Posterior cingulate gyrus (tissue), 11 donors: ENCODE measurements at regions not wholly inside any gene's neighbourhood (a gene's known extent, or its start where the extent isn't known, plus 50 kb on each side); places are given as distances from the start of the nearest gene placed in this dataset.
A peak's percentile ranks its signal among the peaks of the same experiment; 100 is the strongest.

Experiments
- DNase-seq, 10 donors: peaks; one replicate each; pipeline versions ENCODE4 v3.0.0 to v3.0.0-alpha.2; 2020 to 2021; ENCODE audit warnings: mixed read lengths in 3 of 10
- intact Hi-C: fragments of 100-400 bp; cut with DNase I; formaldehyde crosslinking; loops from one replicate; pipeline ENCODE4 v1.15.1; 2023

DNA sequence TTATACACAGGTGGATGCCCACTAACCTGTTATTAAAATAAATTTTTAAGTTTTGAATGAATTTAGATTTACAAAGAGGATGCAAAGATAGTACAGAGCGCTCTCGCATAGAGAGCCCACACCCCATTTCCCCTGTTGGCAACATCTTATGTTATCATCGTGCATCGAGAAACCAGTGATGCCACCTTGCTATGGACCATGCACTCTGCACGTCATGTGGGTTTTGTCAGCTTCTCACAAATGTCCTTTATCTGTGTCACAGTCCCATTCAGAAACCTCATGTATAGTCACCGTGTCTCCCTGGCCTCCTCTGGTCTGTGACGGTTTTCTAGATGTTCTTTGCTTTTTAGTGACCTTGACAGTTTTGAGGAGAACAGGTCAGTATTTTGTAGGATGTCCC, 60.0 kb downstream of the ING1 start:
- intact Hi-C loops: no loop called here
- DNase-seq: no peak

DNA sequence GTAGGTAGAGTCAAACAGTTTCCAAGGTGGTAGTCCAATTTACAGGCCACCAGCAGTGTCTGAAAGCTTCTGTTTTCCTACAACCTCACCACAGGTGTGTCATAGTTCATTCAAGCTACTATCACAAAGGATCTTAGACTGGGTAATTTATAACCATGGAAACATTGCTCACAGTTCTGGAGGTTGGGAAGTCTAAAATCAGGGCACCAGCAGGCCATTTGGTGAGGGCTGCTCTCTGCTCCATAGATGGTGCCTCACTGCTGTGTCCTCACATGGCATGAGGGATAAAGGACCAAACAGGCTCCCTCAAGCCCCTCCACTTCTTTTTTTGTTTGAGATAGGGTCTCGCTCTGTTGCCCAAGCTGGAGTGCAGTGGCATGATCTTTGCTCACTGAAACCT, 60.6 kb downstream of the ING1 start:
- intact Hi-C loops: no loop called here
- no peak for DNase-seq

GRCh38 chr13:110774490-110774889, 61.0 kb downstream of the ING1 start:
- DNase-seq: no peak
- intact Hi-C loops: no loop called here

GRCh38 chr13:110775576-110775975, 62.1 kb downstream of the ING1 start:
- DNase-seq: no peak
- intact Hi-C loops: no loop called here

GRCh38 chr13:110777251-110777820, 63.8 kb downstream of the ING1 start:
- DNase-seq: no peak
- intact Hi-C loops: no loop called here

DNA sequence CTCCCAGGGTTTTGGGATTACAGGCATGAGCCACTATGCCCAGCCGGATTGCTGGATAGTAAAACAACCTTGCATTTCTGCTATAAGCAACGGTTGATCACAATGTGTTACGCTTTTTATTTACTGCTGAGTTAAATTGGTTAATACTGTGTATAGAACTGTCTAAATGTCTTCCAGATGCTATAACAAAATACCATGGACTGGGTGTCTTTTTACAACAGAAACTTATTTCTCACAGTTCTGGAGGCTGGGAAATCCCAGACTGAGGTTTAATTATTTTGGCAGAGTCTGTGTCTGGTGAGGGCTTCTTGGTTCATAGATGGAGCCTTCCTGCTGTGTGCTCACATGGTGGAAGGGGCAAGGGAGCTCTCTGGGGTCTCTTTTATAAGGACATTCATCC, 65.5 kb downstream of the ING1 start:
- DNase-seq: no peak
- intact Hi-C loops: no loop called here

DNA sequence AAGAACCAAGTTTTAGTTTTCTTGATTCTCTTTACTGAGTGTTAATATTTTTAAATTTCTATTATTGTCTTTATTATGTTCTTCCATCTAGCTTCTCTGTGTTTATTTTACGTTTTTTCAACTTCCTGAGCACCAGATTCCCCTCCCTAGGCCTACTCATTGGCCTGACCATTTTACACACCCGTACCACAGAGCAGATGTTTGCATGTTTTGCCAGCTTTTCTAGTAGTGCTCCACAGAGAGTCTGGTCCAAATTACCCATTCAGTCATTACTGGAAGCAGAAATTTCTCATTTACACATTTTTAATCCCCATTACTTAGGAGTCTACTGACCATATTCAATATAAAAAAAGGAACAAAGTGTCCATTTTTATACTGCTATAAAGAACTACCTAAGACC, 66.9 kb downstream of the ING1 start:
- intact Hi-C loops: no loop called here
- no peak for DNase-seq

DNA sequence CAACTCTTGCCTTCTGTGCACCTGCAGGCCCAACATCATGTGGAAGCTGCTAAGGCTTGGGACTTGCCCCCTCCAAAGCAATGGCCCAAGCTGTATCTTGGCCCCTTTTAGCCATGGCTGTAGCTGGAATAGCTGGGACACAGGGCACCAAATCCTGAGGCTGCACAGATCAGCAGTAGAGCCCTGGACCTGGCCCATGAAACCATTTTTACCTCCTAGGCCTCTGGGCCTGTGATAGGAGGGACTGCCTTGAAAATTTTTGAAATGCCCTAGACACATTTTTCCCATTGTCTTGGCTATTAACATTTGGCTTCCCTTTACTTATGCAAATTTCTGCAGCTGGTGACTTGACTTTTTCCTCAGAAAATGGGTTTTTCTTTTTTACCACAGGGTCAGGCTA, 68.7 kb downstream of the ING1 start:
- intact Hi-C loops: no loop called here

DNA sequence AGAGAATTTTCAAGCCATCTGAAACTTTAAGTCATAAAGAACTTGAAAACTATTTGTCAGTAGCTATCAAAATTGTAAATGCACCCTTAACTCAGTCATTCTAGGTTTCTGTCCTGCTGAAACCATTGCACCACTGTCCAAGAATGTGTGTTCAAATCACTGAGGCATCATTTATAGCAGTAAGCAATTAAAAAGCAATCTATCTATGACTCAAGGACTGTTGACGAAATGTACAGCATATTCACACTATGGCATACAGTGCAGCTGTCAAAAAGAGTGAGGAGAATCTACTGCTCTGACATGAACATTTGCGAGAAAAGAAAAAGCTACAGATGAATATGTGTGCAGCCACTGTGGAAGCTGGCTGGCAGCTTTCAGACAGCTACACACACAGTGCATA, 71.2 kb downstream of the ING1 start:
- intact Hi-C loops: no loop called here
- DNase-seq: no peak

More for the DNA sequence above, 68.7 kb downstream of the ING1 start:
- no peak for DNase-seq

- intact Hi-C loops: no loop called here
Measured at GRCh38 chr13:110788778-110789177, 75.3 kb downstream of the ING1 start.

GRCh38 chr13:110789871-110790270, 76.4 kb downstream of the ING1 start:
- intact Hi-C loops: no loop called here

More at GRCh38 chr13:110788778-110789177, 75.3 kb downstream of the ING1 start:
- DNase-seq: no peak

DNA sequence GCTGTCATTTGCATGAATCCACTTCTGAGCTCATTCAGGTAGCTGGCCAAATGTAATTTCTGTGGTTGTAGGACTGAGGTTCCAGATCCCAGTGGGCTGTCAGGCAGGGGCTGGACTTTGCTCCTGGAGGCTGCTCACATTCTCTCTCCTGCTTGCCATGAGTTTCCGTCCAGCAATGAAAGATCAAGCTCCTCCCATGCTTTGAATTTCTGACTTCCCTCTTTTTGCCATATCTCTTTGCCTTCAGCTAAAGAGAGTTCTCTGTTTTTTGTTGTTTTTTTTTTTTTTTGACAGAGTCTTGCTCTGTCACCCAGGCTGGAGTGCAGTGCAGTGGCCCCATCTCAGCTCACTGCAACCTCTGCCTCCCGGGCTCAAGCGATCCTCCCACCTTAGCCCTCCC, 76.9 kb downstream of the ING1 start:
- no peak for DNase-seq
- intact Hi-C loops: no loop called here

More at GRCh38 chr13:110789871-110790270, 76.4 kb downstream of the ING1 start:
- DNase-seq: no peak

DNA sequence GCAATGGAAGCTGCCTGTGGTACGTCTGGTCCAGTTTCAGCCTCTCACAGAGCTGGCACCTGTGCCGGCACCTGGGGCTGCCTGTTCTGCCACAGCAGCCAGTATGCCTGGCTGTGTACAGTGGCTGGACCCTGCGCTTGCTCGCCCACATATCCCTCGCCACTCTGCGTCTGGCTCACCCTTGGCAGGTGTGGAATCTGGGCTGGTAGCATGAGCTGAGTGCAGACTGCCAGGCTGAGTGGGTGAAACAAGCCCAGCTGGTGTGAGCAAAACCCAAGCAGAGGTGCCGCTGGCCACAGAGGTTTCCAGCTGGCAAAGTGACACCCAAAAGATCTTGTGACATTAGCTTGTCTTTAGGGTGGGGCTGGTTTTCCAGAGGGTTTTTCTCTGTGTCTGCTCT, 80.7 kb downstream of the ING1 start:
- peak in 2 of 10 donors; percentile 79 to 92 for DNase-seq
- intact Hi-C loops: no loop called here

GRCh38 chr13:110797230-110797877, 83.9 kb downstream of the ING1 start:
- intact Hi-C loops: no loop called here
- no peak for DNase-seq

GRCh38 chr13:110798081-110798994, 84.8 kb downstream of the ING1 start:
- no peak for DNase-seq
- intact Hi-C loops: no loop called here

DNA sequence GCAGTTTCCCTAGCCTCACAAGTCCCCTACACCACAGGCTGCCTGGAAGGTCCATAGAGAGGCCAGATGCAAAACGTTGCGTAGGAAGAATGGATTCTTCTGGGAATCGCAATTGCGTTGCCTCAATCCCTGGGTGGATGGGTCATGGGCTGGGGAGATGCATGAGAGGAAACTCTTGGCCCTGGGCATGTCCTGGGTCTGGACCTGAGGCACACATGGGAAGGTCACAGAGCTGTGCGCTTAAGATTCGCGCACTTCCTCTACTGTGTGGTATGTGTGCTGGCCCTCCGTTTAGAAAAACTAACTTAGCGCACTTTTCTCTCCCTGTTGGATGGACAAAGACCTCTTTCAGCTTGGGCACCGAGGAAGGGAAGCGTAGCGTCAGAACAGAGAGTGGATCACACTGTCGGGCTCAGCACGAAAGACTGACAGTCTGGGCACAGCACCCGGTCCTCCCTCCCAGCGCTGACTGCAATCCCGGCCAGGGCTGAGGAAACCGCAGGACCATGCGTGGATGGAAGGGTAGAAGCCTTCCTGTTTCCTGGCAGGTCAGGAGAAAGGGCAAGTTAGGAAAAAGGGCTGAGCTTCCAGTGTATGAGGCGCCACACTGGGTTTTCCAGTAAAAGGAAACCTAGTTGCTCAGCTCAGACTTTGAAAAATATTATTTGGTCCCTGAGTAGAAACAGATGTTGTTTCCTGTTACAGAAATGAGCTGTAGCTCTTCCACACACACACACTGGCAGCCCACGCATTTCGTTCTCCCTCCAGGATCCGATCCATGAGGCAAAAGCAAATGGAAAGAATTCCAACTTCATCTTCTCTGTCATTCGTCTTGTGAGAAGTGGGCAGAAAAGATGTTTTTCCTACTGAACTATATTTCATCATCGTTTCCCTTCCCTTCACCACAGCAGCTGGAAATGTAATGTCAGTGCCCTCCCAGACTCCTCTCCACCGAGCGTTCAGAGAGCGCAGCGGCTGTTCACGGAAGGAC, 86.0 kb downstream of the ING1 start:
- DNase-seq: peak in 4 of 10 donors; percentile 32 to 85 (median 62)
- intact Hi-C loops: no loop called here

DNA sequence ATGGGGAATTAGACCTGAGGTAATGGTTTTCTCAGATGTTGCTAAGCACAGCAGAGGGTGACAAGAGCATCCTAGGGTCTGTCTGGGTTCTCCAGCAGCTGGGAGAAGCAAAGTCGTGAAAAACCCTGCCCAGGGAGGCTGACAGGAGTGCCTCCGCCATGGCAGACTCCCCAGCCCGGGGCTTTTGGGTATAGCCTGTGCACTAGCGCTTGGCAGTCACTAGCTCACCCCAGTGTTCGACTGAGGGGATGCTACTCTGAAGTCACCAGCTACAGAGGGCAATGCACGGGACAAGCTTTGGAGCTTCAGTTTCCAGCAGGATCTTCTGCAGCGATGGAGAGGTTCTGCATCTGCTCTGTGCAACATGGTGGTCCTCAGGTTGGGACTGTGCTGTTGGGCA, 87.5 kb downstream of the ING1 start:
- intact Hi-C loops: no loop called here
- DNase-seq: no peak

GRCh38 chr13:110802260-110802659, 88.8 kb downstream of the ING1 start:
- DNase-seq: no peak

DNA sequence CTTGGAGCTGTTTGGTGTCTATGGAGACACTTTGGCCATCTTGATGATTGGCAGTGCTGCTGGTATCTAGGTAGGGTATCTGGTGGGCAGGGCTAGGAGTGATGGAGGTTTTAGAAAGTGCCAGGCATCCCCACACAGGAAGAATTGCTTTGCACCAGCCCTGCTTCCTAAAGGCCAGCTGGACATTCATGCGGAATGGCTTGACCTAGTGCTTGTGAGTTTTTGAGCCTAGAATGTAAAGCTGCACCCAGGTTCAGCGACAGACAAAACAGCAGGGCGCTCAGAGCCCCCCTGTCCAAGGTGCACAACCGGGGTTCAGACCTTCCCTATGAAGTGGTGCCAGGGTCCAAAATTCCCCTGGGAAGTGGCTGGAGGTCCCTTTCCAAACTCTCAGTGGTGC, 93.1 kb downstream of the ING1 start:
- DNase-seq: no peak
- intact Hi-C loops: no loop called here

More at GRCh38 chr13:110802260-110802659, 88.8 kb downstream of the ING1 start:
- intact Hi-C loops: no loop called here

GRCh38 chr13:110807546-110807945, 94.0 kb downstream of the ING1 start:
- intact Hi-C loops: no loop called here
- no peak for DNase-seq
